PC-9 (cell line): ENCODE measurements at regions not wholly inside any gene's neighbourhood (a gene's known extent, or its start where the extent isn't known, plus 50 kb on each side); places are given as distances from the start of the nearest gene placed in this dataset.

ENCODE experiments used
- BruUV-seq: library from RNA; stranded (reverse); fragments of 400-500 nt; replicated peaks from 2 replicates; lab custom pipeline; 2021; lab: Mats Ljungman, UMichigan
- CTCF ChIA-PET: fragments of 300-600 bp; sonication (Branson Sonifier 250); formaldehyde crosslinking; loops from one replicate; lab custom pipeline; 2022; ENCODE audit warnings: antibody characterized with exemption; lab: Charles Lee
- POLR2A ChIA-PET: fragments of 300-600 bp; sonication (Branson Sonifier 250); formaldehyde crosslinking; loops from one replicate; lab custom pipeline; 2022; ENCODE audit warnings: antibody characterized with exemption; ENCODE audit not compliant: unreplicated experiment; lab: Charles Lee
- DNase-seq, 2 experiments: peaks; one replicate each; pipeline versions ENCODE4 v3.0.0 to v3.0.0-alpha.2; 2015 to 2022; ENCODE audit warnings: mixed read lengths in 1 of 2
- H2AFZ ChIP-seq: fragments of 200-600 bp; sonication (generic); 2 replicates; pipeline ENCODE4 v1.8.1; 2017; ENCODE audit warnings: antibody characterized with exemption
- H3F3A ChIP-seq: fragments of 200-600 bp; sonication (generic); 2 replicates; pipeline ENCODE4 v1.8.1; 2017; ENCODE audit warnings: antibody characterized with exemption, mild to moderate bottlenecking, low read depth; ENCODE audit not compliant: insufficient read depth
- H3K27ac ChIP-seq: fragments of 200-600 bp; sonication (generic); 2 replicates; pipeline ENCODE4 v1.6.1; 2016; ENCODE audit warnings: mixed run types
- H3K27me3 ChIP-seq: fragments of 200-600 bp; sonication (generic); 2 replicates; pipeline ENCODE4 v1.6.1; 2016; ENCODE audit warnings: low read depth, mixed run types; ENCODE audit not compliant: insufficient read depth
- H3K36me3 ChIP-seq: fragments of 200-600 bp; sonication (generic); 2 replicates; pipeline ENCODE4 v1.6.1; 2016; ENCODE audit warnings: low read depth, mixed run types
- H3K4me1 ChIP-seq: fragments of 200-600 bp; sonication (generic); replicated peaks from 2 replicates; pipeline ENCODE4 v1.6.1; 2016; ENCODE audit warnings: mixed run types; ENCODE audit not compliant: insufficient read depth
- H3K4me2 ChIP-seq: fragments of 200-600 bp; sonication (generic); 2 replicates; pipeline ENCODE4 v1.6.1; 2017; ENCODE audit warnings: mixed run types
- H3K4me3 ChIP-seq: fragments of 200-600 bp; sonication (generic); 2 replicates; pipeline ENCODE4 v1.6.1; 2016; ENCODE audit warnings: mixed run types
- H3K79me2 ChIP-seq: fragments of 200-600 bp; sonication (generic); 2 replicates; pipeline ENCODE4 v1.6.1; 2017; ENCODE audit warnings: low read depth, mixed run types
- H3K9me2 ChIP-seq: fragments of 200-600 bp; sonication (generic); 2 replicates; pipeline ENCODE4 v1.8.1; 2017; ENCODE audit warnings: mild to moderate bottlenecking; ENCODE audit not compliant: insufficient read depth
- H3K9me3 ChIP-seq: fragments of 200-600 bp; sonication (generic); 2 replicates; pipeline ENCODE4 v1.8.1; 2016; ENCODE audit warnings: low read depth; ENCODE audit not compliant: insufficient read depth
- H4K20me1 ChIP-seq: fragments of 200-600 bp; sonication (generic); 2 replicates; pipeline ENCODE4 v1.8.1; 2017; ENCODE audit not compliant: insufficient read depth
- CTCF ChIP-seq: fragments of 200-600 bp; sonication (generic); conservative IDR thresholded peaks from 2 replicates; pipeline ENCODE4 v1.6.1; 2017; ENCODE audit warnings: mixed run types, antibody characterized with exemption, mild to moderate bottlenecking, moderate library complexity
- EZH2 ChIP-seq: fragments of 200-600 bp; sonication (generic); IDR thresholded peaks from 2 replicates; pipeline ENCODE4 v1.8.0; 2017; ENCODE audit warnings: antibody characterized with exemption, low read depth
- intact Hi-C: fragments of 100-400 bp; cut with micrococcal nuclease; formaldehyde crosslinking; loops from one replicate; pipeline ENCODE4 v1.10.0; 2022; ENCODE audit not compliant: unreplicated experiment

- Histone ChIP-seq H3K4me1 (peaks cover 25% of the 10 kb centered on the region), H4K20me1 (no peaks in the 10 kb centered on the region; the same call in 1 of the 2 replicates), H3K4me3 (no peak overlapping the region), H2AFZ (no peak overlapping the region), H3K9me2 (no peaks in the 10 kb centered on the region), H3K36me3 (no peaks in the 10 kb centered on the region), H3K9me3 (no peaks in the 10 kb centered on the region), H3F3A (peaks cover 8% of the 10 kb centered on the region; the same call in 1 of the 2 replicates), H3K4me2 (no peak overlapping the region), H3K79me2 (no peaks in the 10 kb centered on the region), H3K27me3 (no peaks in the 10 kb centered on the region), H3K27ac (no peak overlapping the region)
- no peak for DNase-seq
- no TSS peak for BruUV-seq
- intact Hi-C loops, result no loop called here
- ChIA-PET CTCF (no interaction called here), POLR2A (no interaction called here)
- TF ChIP-seq EZH2 (no peak), CTCF (no peak)
Observed at GRCh38 chr20:6614836-6615235, 152.7 kb upstream of the BMP2 start.

GRCh38 chr20:6613280-6613861 lies 154.1 kb upstream of the BMP2 start:
- peak overlapping the region; percentile 70 for H3K27ac ChIP-seq
- TF ChIP-seq EZH2, result no peak
- TF ChIP-seq CTCF, result no peak
- H3K9me3 ChIP-seq, result no peaks in the 10 kb centered on the region
- peaks cover 25% of the 10 kb centered on the region for H3K4me1 ChIP-seq
- no peak for DNase-seq
- intact Hi-C loops, result no loop called here
- H3K79me2 ChIP-seq, result no peaks in the 10 kb centered on the region
- H3K4me3 ChIP-seq, result no peak overlapping the region
- H3K4me2 ChIP-seq, result peak overlapping the region; percentile 37
- no peaks in the 10 kb centered on the region for H3K36me3 ChIP-seq
- ChIA-PET CTCF (no interaction called here), POLR2A (no interaction called here)
- peak overlapping the region; percentile 82 for H2AFZ ChIP-seq
- H4K20me1 ChIP-seq, result no peaks in the 10 kb centered on the region; the same call in 1 of the 2 replicates
- no peaks in the 10 kb centered on the region for H3K27me3 ChIP-seq
- no peaks in the 10 kb centered on the region for H3K9me2 ChIP-seq
- H3F3A ChIP-seq, result peaks cover 8% of the 10 kb centered on the region; the same call in 1 of the 2 replicates
- no TSS peak for BruUV-seq

- H3K4me2 ChIP-seq, result no peak overlapping the region
- no peak for DNase-seq
- peaks cover 8% of the 10 kb centered on the region; the same call in 1 of the 2 replicates for H3F3A ChIP-seq
- no peak overlapping the region for H2AFZ ChIP-seq
- intact Hi-C loops, result no loop called here
- no peaks in the 10 kb centered on the region; the same call in 1 of the 2 replicates for H4K20me1 ChIP-seq
- BruUV-seq, result no TSS peak
- ChIA-PET POLR2A (interaction anchor here (0.7 kb wide), 1 partner anchor 1239 kb away, joined by 5 read pairs; no protein-coding TSS in a partner anchor), CTCF (no interaction called here)
- no peaks in the 10 kb centered on the region for H3K79me2 ChIP-seq
- H3K9me3 ChIP-seq, result no peaks in the 10 kb centered on the region
- no peak overlapping the region for H3K4me3 ChIP-seq
- H3K4me1 ChIP-seq, result peaks cover 25% of the 10 kb centered on the region
- H3K36me3 ChIP-seq, result no peaks in the 10 kb centered on the region
- no peaks in the 10 kb centered on the region for H3K9me2 ChIP-seq
- TF ChIP-seq CTCF (no peak), EZH2 (no peak)
- H3K27ac ChIP-seq, result peak overlapping the region; percentile 70
- H3K27me3 ChIP-seq, result no peaks in the 10 kb centered on the region
Observed at GRCh38 chr20:6612606-6612923, 154.9 kb upstream of the BMP2 start.
